ENCODE measurements at regions not wholly inside any gene's neighbourhood (a gene's known extent, or its start where the extent isn't known, plus 50 kb on each side); places are given as distances from the start of the nearest gene placed in this dataset.

DNA sequence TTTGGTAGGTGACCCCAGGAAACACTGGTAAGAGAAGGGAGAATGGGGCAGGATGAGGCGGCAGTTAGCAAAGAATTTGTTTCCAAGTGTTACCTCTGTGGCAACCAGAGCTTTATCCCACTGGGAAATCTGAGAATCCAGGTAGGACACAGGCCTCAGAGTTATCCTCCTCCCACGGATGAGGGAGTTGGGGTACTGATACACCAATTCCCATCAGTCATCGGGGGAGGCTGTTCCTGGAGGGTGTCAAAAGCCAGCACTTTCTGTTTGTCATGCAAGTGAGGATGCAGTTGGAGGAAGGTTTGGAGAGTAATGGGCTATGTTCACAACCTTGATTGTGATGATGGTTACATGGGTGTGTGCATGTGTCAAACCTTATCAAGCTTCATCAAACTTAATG, 221.2 kb upstream of the SFSWAP start:
- FAIRE-seq, result no peak
- TF ChIP-seq EZH2 (IDR thresholded peaks at IDR 0.05; ENCODE audit: low read length), result no peak
- TF ChIP-seq, protein P1, sequence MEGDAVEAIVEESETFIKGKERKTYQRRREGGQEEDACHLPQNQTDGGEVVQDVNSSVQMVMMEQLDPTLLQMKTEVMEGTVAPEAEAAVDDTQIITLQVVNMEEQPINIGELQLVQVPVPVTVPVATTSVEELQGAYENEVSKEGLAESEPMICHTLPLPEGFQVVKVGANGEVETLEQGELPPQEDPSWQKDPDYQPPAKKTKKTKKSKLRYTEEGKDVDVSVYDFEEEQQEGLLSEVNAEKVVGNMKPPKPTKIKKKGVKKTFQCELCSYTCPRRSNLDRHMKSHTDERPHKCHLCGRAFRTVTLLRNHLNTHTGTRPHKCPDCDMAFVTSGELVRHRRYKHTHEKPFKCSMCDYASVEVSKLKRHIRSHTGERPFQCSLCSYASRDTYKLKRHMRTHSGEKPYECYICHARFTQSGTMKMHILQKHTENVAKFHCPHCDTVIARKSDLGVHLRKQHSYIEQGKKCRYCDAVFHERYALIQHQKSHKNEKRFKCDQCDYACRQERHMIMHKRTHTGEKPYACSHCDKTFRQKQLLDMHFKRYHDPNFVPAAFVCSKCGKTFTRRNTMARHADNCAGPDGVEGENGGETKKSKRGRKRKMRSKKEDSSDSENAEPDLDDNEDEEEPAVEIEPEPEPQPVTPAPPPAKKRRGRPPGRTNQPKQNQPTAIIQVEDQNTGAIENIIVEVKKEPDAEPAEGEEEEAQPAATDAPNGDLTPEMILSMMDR (optimal IDR thresholded peaks at IDR 0.05 in 1 of 3, IDR thresholded peaks at IDR 0.05 in 1 of 3, conservative IDR thresholded peaks at IDR 0.05 in 1 of 3; ENCODE audit: extremely low read depth in 1 of 3, insufficient read depth in 2 of 3, low read length in 3 of 3), result no peak

DNA sequence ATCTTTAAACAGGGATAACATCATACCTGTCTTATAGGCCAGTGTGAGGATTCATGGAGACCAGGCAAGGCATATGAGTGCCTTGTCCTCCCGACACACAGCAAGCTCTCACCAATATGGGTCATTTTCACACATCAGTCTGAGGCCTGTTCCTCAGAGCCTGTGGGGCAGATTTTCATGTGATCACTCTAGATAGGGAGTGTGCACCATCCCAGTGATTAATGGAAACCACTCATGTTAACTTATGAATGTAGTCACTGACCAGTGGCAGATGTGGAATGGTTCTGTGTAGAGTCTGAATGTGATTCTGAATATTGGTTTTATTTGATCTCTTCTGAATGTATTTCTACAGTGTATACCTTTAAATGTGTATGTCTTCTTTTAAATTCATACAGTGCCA, 219.7 kb upstream of the SFSWAP start:
- no peaks in the 10 kb centered on the region for H3K4me1 ChIP-seq (ENCODE audit: control insufficient read depth, extremely low read depth, insufficient read depth, low read length)
- dilution Hi-C loops (cut with MboI; ENCODE audit: extremely low pct_ligation_motif_present, low sequenced_read_pairs), result no loop called here
- DNase-seq (ENCODE audit: low read depth, low spot score) (no peak), FAIRE-seq (no peak)
- no peak overlapping the region for H3K27ac ChIP-seq (ENCODE audit: control insufficient read depth, insufficient read depth, low read length)
- no peak overlapping the region for H3K4me3 ChIP-seq (ENCODE audit: control insufficient read depth in 2 of 3, extremely low read depth in 1 of 3, insufficient read depth in 2 of 3, low read depth in 1 of 3, low read length in 3 of 3)
- H3K79me2 ChIP-seq (ENCODE audit: control insufficient read depth, insufficient read depth, low read length), result no peaks in the 10 kb centered on the region
- H4K20me1 ChIP-seq (ENCODE audit: control insufficient read depth, extremely low read depth, insufficient read depth, low read length), result no peaks in the 10 kb centered on the region
- no peaks in the 10 kb centered on the region for H3K9me1 ChIP-seq (ENCODE audit: control insufficient read depth, extremely low read depth, insufficient read depth, low read length)
- no peak overlapping the region for H3K9ac ChIP-seq (ENCODE audit: control insufficient read depth, extremely low read depth, insufficient read depth, low read length)
- no peaks in the 10 kb centered on the region for H3K36me3 ChIP-seq (ENCODE audit: control insufficient read depth in 2 of 2, extremely low read depth in 1 of 2, insufficient read depth in 2 of 2, low read length in 2 of 2)
- no peaks in the 10 kb centered on the region for H3K27me3 ChIP-seq (ENCODE audit: control insufficient read depth, extremely low read depth, insufficient read depth, low read length)
- H2AFZ ChIP-seq (ENCODE audit: control insufficient read depth, low read length), result no peak overlapping the region
- TF ChIP-seq, protein P1 (optimal IDR thresholded peaks at IDR 0.05 in 1 of 3, IDR thresholded peaks at IDR 0.05 in 1 of 3, conservative IDR thresholded peaks at IDR 0.05 in 1 of 3; ENCODE audit: extremely low read depth in 1 of 3, insufficient read depth in 2 of 3, low read length in 3 of 3), result no peak
- TF ChIP-seq EZH2 (IDR thresholded peaks at IDR 0.05; ENCODE audit: low read length), result no peak
- no peaks in the 10 kb centered on the region for H3K9me3 ChIP-seq (ENCODE audit: control insufficient read depth, low read depth, low read length)
- no peak overlapping the region for H3K4me2 ChIP-seq (ENCODE audit: control insufficient read depth, extremely low read depth, insufficient read depth, low read depth, low read length)

More for the DNA sequence above, 221.2 kb upstream of the SFSWAP start:
- no peak for DNase-seq (ENCODE audit: low read depth, low spot score)
- Histone ChIP-seq H3K9ac (ENCODE audit: control insufficient read depth, extremely low read depth, insufficient read depth, low read length) (no peak overlapping the region), H3K9me3 (ENCODE audit: control insufficient read depth, low read depth, low read length) (no peaks in the 10 kb centered on the region), H3K36me3 (ENCODE audit: control insufficient read depth in 2 of 2, extremely low read depth in 1 of 2, insufficient read depth in 2 of 2, low read length in 2 of 2) (no peaks in the 10 kb centered on the region), H3K79me2 (ENCODE audit: control insufficient read depth, insufficient read depth, low read length) (no peaks in the 10 kb centered on the region), H3K4me3 (ENCODE audit: control insufficient read depth in 2 of 3, extremely low read depth in 1 of 3, insufficient read depth in 2 of 3, low read depth in 1 of 3, low read length in 3 of 3) (no peak overlapping the region), H3K27ac (ENCODE audit: control insufficient read depth, insufficient read depth, low read length) (no peak overlapping the region), H3K4me2 (ENCODE audit: control insufficient read depth, extremely low read depth, insufficient read depth, low read depth, low read length) (no peak overlapping the region), H2AFZ (ENCODE audit: control insufficient read depth, low read length) (no peak overlapping the region), H3K9me1 (ENCODE audit: control insufficient read depth, extremely low read depth, insufficient read depth, low read length) (no peaks in the 10 kb centered on the region), H4K20me1 (ENCODE audit: control insufficient read depth, extremely low read depth, insufficient read depth, low read length) (no peaks in the 10 kb centered on the region), H3K4me1 (ENCODE audit: control insufficient read depth, extremely low read depth, insufficient read depth, low read length) (no peaks in the 10 kb centered on the region), H3K27me3 (ENCODE audit: control insufficient read depth, extremely low read depth, insufficient read depth, low read length) (no peaks in the 10 kb centered on the region)
- dilution Hi-C loops (cut with MboI; ENCODE audit: extremely low pct_ligation_motif_present, low sequenced_read_pairs), result no loop called here

All from keratinocyte (primary cell).